Activated CD4-positive, alpha-beta T cell treated with anti-CD3 and anti-CD28 coated beads for 1 hour (primary cell): ENCODE measurements at regions not wholly inside any gene's neighbourhood (a gene's known extent, or its start where the extent isn't known, plus 50 kb on each side); places are given as distances from the start of the nearest gene placed in this dataset.

Experiments
- DNase-seq: peaks from one replicate; pipeline ENCODE4 v3.0.0-alpha.2; 2020

- no peak for DNase-seq
Measured at GRCh38 chr6:148170286-148170685, 172.4 kb upstream of the SASH1 start.

GRCh38 chr6:148173548-148173947 lies 169.1 kb upstream of the SASH1 start:
- DNase-seq, result no peak

- no peak for DNase-seq
Measured at GRCh38 chr6:148175550-148176188, 167.0 kb upstream of the SASH1 start.

- no peak for DNase-seq
Measured at GRCh38 chr6:148177589-148178233, 164.9 kb upstream of the SASH1 start.

GRCh38 chr6:148179786-148180185 lies 162.9 kb upstream of the SASH1 start:
- DNase-seq, result no peak

- DNase-seq, result no peak
Measured at GRCh38 chr6:148182378-148182777, 160.3 kb upstream of the SASH1 start.

GRCh38 chr6:148183776-148184175 lies 158.9 kb upstream of the SASH1 start:
- no peak for DNase-seq

GRCh38 chr6:148186916-148187315 lies 155.7 kb upstream of the SASH1 start:
- no peak for DNase-seq

- DNase-seq, result no peak
Measured at GRCh38 chr6:148192310-148192709, 150.3 kb upstream of the SASH1 start.

- DNase-seq, result no peak
Measured at GRCh38 chr6:148193063-148193680, 149.5 kb upstream of the SASH1 start.

- no peak for DNase-seq
Measured at GRCh38 chr6:148195511-148195910, 147.1 kb upstream of the SASH1 start.

GRCh38 chr6:148199584-148199983 lies 143.1 kb upstream of the SASH1 start:
- DNase-seq, result no peak

GRCh38 chr6:148200293-148200692 lies 142.3 kb upstream of the SASH1 start:
- no peak for DNase-seq

GRCh38 chr6:148200781-148201180 lies 141.9 kb upstream of the SASH1 start:
- no peak for DNase-seq

- no peak for DNase-seq
Measured at GRCh38 chr6:148203281-148203925, 139.2 kb upstream of the SASH1 start.

- peak; percentile 17 for DNase-seq
Measured at GRCh38 chr6:148203970-148204369, 138.7 kb upstream of the SASH1 start.

- no peak for DNase-seq
Measured at GRCh38 chr6:148208298-148208697, 134.3 kb upstream of the SASH1 start.

GRCh38 chr6:148211777-148212324 lies 130.8 kb upstream of the SASH1 start:
- no peak for DNase-seq

GRCh38 chr6:148212366-148212765 lies 130.3 kb upstream of the SASH1 start:
- DNase-seq, result no peak

GRCh38 chr6:148213366-148213765 lies 129.3 kb upstream of the SASH1 start:
- DNase-seq, result no peak

- DNase-seq, result no peak
Measured at GRCh38 chr6:148214667-148215066, 128.0 kb upstream of the SASH1 start.

- no peak for DNase-seq
Measured at GRCh38 chr6:148217051-148217450, 125.6 kb upstream of the SASH1 start.

- no peak for DNase-seq
Measured at GRCh38 chr6:148217921-148218320, 124.7 kb upstream of the SASH1 start.
